ENCODE measurements at regions not wholly inside any gene's neighbourhood (a gene's known extent, or its start where the extent isn't known, plus 50 kb on each side); places are given as distances from the start of the nearest gene placed in this dataset.

GRCh38 chr11:26144911-26145310, 187.0 kb upstream of the ANO3 start:
- H3K9me3 ChIP-seq: no peaks in the 10 kb centered on the region
- H3K27ac ChIP-seq: no peak overlapping the region
- no peak overlapping the region for H3K4me3 ChIP-seq
- H3K4me2 ChIP-seq: no peak overlapping the region
- no peak for TF ChIP-seq E2F6 (IDR thresholded peaks at IDR 0.05; ENCODE audit: borderline replicate concordance, low read depth)
- no peak for TF ChIP-seq BHLHE40 (IDR thresholded peaks at IDR 0.05; ENCODE audit: low read depth, low read length)
- no peak for TF ChIP-seq RCOR1 (IDR thresholded peaks at IDR 0.05; ENCODE audit: low read depth, low read length)
- TF ChIP-seq RFX5 (IDR thresholded peaks at IDR 0.05): no peak
- TF ChIP-seq KDM1A (IDR thresholded peaks at IDR 0.05; ENCODE audit: low read depth): no peak
- TF ChIP-seq EHF (CRISPR knock-in tag; IDR thresholded peaks at IDR 0.05): no peak
- no peak for TF ChIP-seq BCL3 (IDR thresholded peaks at IDR 0.05)
- TF ChIP-seq FOSL2 (IDR thresholded peaks at IDR 0.05): no peak
- no peak for TF ChIP-seq FOSL2 (CRISPR knock-in tag; IDR thresholded peaks at IDR 0.05)
- TF ChIP-seq CHD2 (IDR thresholded peaks at IDR 0.05; ENCODE audit: low read length, partially characterized antibody): no peak
- TF ChIP-seq HMGXB4 (CRISPR knock-in tag; IDR thresholded peaks at IDR 0.05; ENCODE audit: borderline replicate concordance): no peak
- TF ChIP-seq RARB (CRISPR knock-in tag; IDR thresholded peaks at IDR 0.05): no peak
- TF ChIP-seq TFCP2L1 (CRISPR knock-in tag; IDR thresholded peaks at IDR 0.05): no peak
- no peak for TF ChIP-seq REST (IDR thresholded peaks at IDR 0.05)
- no peak for TF ChIP-seq ATOH8 (CRISPR knock-in tag; IDR thresholded peaks at IDR 0.05; ENCODE audit: low read depth)
- no peak for TF ChIP-seq GATA3 (IDR thresholded peaks at IDR 0.05; ENCODE audit: borderline replicate concordance)
- no peak for TF ChIP-seq CEBPB (IDR thresholded peaks at IDR 0.05)
- TF ChIP-seq EP300 (IDR thresholded peaks at IDR 0.05): no peak
- no peak for TF ChIP-seq PBX3 (IDR thresholded peaks at IDR 0.05)
- FAIRE-seq: no peak
- H3K4me1 ChIP-seq: no peaks in the 10 kb centered on the region
- no peak for DNase-seq (ENCODE audit: low read depth in 1 of 2, low spot score in 1 of 2)
- ATAC-seq: no peak
- ChIA-PET POLR2A (no interaction called here), CTCF (no interaction called here)

GRCh38 chr11:26149585-26149984, 182.3 kb upstream of the ANO3 start:
- 73% methylated on average over 21 of the region's 21 CpGs for WGBS (ENCODE audit: missing lambda C conversion rate)

More at GRCh38 chr11:26149585-26149984, 182.3 kb upstream of the ANO3 start:
- Histone ChIP-seq H3K27ac (no peak overlapping the region), H3K4me2 (no peak overlapping the region), H3K9me3 (no peaks in the 10 kb centered on the region), H3K4me3 (no peak overlapping the region), H3K4me1 (no peaks in the 10 kb centered on the region)
- no peak for ATAC-seq
- FAIRE-seq: no peak
- TF ChIP-seq HES2 (IDR thresholded peaks at IDR 0.05) (no peak), RARB (CRISPR knock-in tag; IDR thresholded peaks at IDR 0.05) (no peak), BCL3 (IDR thresholded peaks at IDR 0.05) (no peak), TFCP2L1 (CRISPR knock-in tag; IDR thresholded peaks at IDR 0.05) (no peak), BHLHE40 (IDR thresholded peaks at IDR 0.05; ENCODE audit: low read depth, low read length) (no peak), ELK1 (IDR thresholded peaks at IDR 0.05; ENCODE audit: low read depth, low read length) (no peak), HEYL (CRISPR knock-in tag; IDR thresholded peaks at IDR 0.05) (no peak), JUNB (IDR thresholded peaks at IDR 0.05) (no peak), CEBPB (IDR thresholded peaks at IDR 0.05) (no peak), HOXB13 (CRISPR knock-in tag; IDR thresholded peaks at IDR 0.05; ENCODE audit: low read depth) (no peak), ATOH8 (CRISPR knock-in tag; IDR thresholded peaks at IDR 0.05; ENCODE audit: low read depth) (no peak)
- no peak for DNase-seq (ENCODE audit: low read depth in 1 of 2, low spot score in 1 of 2)
- ChIA-PET CTCF (interaction anchor here (1.2 kb wide), 1 partner anchor 168 kb away, joined by 4 read pairs; no protein-coding TSS in a partner anchor), POLR2A (no interaction called here)

Data from A549 (cell line).